HPDE6-E6E7 (cell line): ENCODE measurements at regions not wholly inside any gene's neighbourhood (a gene's known extent, or its start where the extent isn't known, plus 50 kb on each side); places are given as distances from the start of the nearest gene placed in this dataset.

ENCODE experiments used
- DNase-seq: peaks from one replicate; pipeline ENCODE4 v3.0.0; 2011; ENCODE audit warnings: missing footprints; ENCODE audit errors: extremely low spot score

DNA sequence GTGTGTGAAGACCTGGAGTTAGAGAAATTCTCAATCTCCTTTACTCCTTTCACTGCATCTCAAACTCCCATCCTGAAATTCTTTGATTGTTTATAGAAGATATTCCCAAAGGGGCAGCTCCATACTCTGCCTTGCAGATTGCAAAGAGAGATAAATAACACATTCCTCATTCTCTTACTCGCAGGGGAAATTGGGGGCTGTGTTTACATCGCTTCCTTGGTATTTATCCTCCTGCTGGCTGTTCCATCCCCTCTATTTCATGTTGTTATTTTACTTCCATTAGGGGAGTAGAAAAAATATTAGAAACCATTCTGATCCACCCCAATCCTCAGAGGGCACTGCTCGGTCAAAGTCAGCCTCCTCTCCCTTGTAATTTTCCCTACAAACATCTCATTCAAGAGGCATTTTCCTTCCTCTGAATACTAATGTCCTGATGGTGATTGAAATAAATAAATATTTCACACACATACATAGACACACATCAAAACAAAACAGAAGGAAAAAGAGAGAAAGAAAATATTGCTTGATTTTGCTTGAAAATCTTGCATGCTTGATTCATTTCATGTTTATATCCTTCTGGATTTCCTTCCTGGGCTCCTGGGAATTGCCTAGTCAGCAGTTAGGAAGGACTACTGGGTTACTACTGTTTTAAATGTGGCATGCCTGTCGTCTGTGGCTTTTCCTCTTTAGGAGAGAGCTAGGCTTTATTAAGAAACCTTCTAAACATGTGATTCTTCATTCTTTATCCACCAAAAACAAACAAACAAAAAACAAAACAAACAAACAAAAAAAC, 420.1 kb upstream of the PAPPA start:
- DNase-seq, result no peak

GRCh38 chr9:115739096-115739875, 414.3 kb upstream of the PAPPA start:
- no peak for DNase-seq

GRCh38 chr9:115740986-115741385, 412.6 kb upstream of the PAPPA start:
- DNase-seq, result no peak

- DNase-seq, result no peak
Measured at GRCh38 chr9:115743709-115744605, 409.6 kb upstream of the PAPPA start.

DNA sequence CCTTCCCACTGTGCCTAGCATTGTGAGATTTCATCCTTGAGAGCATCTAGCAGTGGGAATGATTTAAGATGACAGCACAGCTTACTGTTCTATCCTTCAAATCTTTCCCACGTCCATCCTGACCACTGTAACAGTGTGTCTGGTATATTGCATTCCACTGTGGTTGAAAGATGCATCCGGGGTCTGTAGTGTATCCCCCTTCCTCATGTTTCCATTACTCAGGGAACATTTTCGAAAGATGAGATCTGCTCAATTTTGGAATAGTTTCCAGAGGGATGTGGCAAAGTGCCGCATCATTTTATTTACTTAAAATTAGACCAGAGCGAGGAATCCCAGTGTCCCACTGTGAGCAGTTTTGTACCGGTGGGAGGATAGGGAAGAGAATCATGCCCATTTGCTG, 407.1 kb upstream of the PAPPA start:
- no peak for DNase-seq

GRCh38 chr9:115747731-115748130, 405.9 kb upstream of the PAPPA start:
- DNase-seq, result no peak

- no peak for DNase-seq
Measured at GRCh38 chr9:115756736-115757135, 396.9 kb upstream of the PAPPA start.

GRCh38 chr9:115757461-115757860, 396.1 kb upstream of the PAPPA start:
- DNase-seq, result no peak

DNA sequence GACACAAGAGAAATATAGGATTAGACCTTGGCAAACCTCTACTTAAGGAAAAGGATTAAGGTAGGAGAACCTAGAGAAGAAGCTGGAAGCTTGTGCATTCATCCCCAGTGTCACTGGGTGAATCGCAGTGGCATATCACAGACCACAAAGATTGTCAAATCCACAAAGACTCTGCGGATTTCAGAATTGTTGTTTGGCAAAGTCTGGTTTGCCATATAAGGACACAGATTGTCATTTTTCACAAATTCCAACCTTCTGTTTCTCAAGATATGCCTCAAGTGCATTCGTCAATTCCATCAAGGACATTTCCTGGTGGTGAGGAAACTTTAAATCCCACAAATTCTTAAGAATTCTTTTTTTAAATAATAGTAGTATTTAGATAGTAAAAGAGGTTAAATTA, 395.1 kb upstream of the PAPPA start:
- DNase-seq, result no peak

- no peak for DNase-seq
Measured at GRCh38 chr9:115759426-115759825, 394.2 kb upstream of the PAPPA start.

- no peak for DNase-seq
Measured at GRCh38 chr9:115764645-115765044, 388.9 kb upstream of the PAPPA start.

DNA sequence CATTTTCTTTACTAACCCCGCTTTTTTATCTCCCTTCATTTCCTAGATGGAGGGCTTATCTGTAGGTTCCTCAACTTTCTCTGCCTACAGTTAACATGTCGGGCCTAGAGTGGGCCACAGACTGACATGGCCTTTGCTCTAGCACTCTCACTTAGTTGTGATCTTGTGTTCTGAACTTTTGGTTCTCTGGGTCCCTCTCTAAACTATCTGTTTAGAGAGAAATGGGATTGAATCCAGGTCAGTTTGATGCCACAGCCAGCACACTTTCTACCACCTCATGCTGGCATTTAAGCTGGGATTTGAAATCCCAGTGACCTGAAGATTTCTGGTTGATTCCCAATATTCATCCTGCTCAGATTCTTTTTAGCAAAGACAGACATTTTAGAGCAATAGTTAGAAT, 388.5 kb upstream of the PAPPA start:
- no peak for DNase-seq

DNA sequence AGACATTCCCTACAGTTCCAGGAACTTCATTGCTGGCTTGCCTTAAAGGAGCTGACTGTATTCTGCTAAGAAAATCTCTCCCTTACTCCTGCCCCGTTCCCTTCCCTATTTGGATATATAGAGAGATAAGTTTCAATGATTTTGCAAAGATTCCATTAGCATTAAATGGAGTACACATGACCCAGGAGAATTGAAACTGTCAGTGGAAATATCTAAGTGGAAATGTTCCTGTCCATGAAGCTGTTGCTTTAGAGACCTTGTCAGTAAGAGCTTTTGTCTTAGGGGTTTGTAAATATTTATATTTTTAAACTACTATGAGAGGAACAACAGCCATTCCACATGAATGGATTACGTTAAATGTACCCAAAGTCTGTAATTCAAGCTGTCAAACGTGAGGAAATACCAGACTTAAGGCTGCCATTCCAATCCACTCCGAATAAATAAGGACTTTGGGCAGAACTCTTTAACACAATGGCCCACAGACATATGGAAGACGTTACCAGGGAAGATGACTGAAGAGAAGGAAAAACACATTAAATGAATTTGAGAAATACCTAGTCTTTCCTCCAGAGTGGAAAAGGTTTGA, 387.1 kb upstream of the PAPPA start:
- no peak for DNase-seq

DNA sequence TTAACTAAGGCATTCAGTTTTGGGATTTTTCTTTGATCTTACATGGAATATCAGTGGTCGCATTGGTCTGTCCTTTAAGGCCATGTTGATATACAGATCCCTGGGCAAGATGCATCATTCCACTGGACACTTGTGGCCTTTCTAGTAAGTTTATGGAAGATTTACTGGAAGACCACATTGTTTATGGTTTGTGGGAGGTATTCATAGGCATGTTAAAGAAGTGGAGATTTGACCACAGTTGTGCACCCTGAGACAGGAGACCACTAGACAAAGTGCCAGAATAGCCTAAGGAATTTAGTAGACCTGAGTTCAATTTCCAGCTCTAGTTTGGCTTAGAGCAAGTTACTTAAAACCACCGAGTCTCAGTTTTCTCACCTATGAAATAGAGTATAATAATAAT, 383.1 kb upstream of the PAPPA start:
- DNase-seq, result no peak

GRCh38 chr9:115775659-115776058, 377.9 kb upstream of the PAPPA start:
- DNase-seq, result no peak

- no peak for DNase-seq
Measured at GRCh38 chr9:115777610-115778009, 376.0 kb upstream of the PAPPA start.

- DNase-seq, result no peak
Measured at GRCh38 chr9:115781070-115781736, 372.4 kb upstream of the PAPPA start.

- no peak for DNase-seq
Measured at GRCh38 chr9:115786321-115786720, 367.3 kb upstream of the PAPPA start.

GRCh38 chr9:115790520-115790919, 363.1 kb upstream of the PAPPA start:
- DNase-seq, result no peak

- no peak for DNase-seq
Measured at GRCh38 chr9:115794921-115795475, 358.6 kb upstream of the PAPPA start.

DNA sequence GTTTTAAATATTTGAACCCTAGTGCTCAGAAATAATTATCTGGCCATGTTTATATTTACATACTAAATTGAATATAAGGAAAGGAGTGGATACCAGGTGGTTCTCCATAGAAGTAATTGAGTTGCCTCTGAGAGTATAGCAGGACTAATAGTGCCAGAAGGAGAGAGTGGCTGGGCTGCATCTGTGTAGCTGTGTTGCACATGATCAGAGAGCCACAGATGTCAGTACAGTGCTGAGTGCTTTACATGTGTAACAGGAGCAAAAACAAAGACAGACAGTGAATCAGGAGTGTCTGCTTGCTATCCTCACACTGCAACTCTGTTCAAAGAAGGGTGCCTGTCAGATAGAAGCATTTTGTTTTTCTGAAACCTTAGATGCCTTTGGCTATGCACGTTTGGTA, 353.9 kb upstream of the PAPPA start:
- no peak for DNase-seq
